Left hindlimb (tissue), 1 donor: ENCODE measurements at regions not wholly inside any gene's neighbourhood (a gene's known extent, or its start where the extent isn't known, plus 50 kb on each side); places are given as distances from the start of the nearest gene placed in this dataset.
"Not testable (repeated sequence)": the region's sequence is repeated elsewhere in the genome, so short reads cannot be mapped to it uniquely, and the experiment has no call there.

Experiments
- DNase-seq: peaks from one replicate; pipeline ENCODE4 v3.0.0-alpha.2; 2018

DNA sequence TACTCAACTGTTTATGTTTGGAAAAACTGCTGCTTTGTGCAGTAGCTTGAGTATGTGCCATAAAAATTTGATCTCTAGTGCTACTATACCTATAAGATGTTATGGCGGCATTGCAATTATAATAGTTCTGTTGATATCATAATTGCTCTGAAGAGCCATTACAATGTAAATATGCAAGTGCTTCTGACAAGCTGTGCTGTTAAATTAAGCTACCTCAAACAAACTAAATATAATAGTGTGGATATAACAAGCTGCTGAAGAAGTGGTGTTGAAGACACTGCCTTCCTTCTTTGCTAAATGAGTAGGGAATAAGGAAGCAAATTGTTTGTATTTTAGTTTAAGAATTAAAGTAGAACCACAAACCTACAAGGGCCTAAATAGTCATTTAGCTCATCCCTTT is 301.0 kb upstream of the MIS18BP1 start:
- no peak for DNase-seq

DNA sequence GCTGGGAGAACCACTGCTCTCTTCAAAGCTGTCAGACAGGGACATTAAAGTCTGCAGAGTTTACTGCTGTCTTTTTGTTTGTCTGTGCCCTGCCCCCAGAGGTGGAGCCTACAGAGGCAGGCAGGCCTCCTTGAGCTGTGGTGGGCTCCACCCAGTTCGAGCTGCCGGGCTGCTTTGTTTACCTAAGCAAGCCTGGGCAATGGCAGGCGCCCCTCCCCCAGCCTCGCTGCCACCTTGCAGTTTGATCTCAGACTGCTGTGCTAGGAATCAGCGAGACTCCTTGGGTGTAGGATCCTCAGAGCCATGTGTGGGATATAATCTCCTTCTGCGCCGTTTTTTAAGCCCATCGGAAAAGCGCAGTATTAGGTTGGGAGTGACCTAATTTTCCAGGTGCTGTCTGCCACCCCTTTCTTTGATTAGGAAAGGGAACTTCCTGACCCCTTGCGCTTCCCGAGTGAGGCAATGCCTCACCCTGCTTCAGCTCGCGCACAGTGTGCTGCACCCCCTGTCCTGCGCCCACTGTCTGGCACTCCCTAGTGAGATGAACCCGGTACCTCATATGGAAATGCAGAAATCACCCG is 298.3 kb upstream of the MIS18BP1 start:
- DNase-seq, result not testable (repeated sequence)

DNA sequence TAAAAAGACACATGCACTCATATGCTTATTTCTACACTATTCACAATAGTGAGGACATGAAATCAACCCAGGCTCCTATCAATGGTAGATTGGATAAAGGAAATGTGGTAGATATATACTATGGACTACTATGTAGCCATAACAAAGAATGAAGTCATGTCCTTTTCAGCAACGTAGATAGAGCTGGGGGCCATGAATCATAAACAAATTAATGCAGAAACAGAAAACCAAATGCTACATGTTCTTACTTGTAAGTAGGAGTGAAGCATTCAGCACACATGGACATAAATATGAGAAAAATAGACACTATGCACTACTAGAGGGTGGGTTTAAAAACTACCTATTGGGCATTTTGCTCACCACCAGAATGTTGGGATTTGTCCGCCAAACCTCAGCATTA is 278.0 kb upstream of the MIS18BP1 start:
- DNase-seq, result no peak

DNA sequence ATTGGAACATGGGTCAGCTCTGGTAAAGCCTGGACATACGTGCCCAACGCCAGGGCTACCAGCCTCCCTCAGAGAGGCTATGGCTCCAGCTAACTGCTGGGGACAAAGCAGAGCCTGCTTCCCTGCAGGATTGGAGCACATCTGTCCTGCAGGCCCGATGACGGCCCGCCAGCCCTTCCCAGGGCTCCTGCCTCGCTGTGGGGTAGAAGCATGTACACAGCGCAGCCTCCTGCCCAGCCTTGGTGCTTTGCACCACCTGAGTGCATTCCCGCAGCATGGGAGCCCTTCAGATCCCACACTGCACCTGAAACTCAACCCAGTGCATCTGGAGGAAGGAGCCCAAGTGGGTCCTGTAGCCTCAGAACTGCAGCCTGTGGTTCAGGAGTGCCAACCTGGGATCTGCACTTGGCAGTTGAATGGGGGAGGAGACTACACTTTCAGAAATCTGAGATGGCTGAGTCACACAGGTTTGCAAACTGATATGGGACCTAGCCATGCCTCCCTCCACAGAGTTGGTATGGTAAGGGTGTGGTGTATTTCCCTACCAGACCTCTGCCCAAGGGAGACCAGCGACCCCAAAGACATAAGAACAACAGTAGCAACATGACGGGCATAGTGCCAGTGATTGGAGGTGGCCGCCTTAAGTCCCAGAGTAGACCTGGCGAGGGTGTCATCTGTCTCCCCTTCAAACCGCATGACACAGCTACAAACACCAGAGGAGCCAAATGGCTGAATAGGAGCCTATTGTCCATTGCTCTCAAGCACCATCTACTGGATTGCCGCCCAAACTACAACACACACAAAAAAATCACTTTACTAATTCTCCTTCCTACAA is 273.9 kb upstream of the MIS18BP1 start:
- no peak for DNase-seq

DNA sequence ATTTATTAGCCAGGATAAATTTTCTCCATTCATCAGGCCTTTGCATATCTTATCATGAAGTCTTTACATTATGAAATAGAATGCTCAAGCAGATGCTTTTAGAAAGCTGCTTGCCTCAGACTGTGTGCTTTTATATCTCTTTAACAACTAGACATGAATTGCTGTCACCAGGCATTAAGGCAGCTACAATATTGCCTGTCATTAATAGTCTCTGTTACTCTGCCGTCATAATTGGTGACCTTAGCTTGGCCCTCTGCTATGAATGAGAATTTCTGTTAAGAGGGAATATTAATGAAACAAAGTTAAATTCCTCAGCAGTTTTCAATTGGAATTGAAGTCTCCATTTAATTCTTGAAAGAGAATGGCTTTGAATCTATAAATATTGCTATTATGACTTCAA is 266.8 kb upstream of the MIS18BP1 start:
- DNase-seq, result no peak

DNA sequence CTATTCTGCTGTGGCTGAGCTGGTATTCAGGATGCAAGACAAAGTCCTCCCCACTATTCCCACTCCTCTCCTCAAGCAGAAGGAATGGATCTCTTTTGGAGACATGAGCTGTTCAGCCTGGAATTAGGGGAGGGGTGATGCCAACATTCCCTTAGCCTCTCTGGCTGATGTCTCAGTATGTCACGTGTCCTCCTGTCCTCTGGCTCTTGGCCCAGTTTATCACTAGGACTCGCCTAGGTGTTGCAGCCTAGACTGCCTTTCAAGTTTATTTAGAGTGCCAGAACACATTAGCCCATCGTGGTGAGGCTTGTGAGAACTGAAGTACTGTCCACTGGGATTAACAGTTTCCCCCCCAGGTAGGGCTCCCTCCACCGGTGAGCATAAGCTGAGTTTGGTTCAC is 239.9 kb upstream of the MIS18BP1 start:
- DNase-seq, result no peak

DNA sequence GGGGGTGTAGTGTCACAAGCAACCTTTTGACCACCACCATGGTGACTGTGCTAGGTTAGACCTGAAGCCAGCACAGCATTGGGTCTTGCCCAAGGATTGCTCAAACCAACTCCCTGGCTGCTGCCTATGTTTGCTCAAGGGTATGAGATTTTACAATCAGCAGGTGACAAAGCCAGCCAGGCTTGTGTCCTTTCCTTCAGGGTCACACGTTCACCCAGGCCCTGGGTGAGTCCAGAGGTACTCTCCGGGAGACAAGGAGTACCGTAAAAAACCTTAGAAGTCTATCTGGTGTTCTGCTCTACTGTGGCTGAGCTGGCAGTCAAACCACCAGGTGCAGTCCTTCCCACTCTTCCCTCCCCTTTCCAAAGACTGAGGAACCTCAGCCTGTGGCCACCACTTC is 238.9 kb upstream of the MIS18BP1 start:
- no peak for DNase-seq

DNA sequence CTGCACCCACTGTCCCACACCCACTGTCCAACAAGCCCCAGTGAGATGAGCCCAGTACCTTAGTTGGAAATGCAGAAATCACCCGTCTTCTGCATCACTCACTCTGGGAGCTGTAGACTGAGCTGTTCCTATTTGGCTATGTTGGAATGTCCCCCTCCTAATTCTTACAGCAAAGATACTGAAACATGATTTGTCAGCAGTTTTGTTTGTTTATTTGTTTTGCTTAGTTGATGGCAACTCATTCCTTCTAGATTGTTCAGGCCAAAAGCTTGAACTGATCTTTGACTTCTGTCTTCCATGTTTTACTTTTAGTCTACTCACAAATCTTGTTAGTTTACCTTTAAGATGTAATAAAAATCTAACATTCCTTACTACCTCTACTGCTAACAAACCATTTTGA is 233.6 kb upstream of the MIS18BP1 start:
- DNase-seq, result no peak

DNA sequence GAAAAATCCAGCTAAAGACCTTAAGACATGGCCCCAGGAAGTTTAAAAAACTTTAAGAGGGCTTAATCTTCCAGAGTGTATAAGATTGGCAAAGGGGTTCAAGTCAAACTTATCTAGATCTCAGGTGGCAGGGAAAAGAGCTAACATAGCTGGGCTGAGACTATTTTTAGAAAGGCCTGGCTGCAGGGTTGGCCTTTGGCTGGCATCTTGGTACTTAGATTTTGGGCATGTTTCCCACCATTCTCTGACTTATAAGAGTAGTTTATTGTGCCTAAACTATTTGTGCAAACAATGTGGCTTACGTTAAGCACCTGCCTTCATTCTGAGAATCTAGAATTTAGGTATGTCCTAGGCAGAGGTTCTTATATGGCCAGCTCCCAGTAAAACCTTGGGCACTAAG is 214.0 kb upstream of the MIS18BP1 start:
- no peak for DNase-seq

DNA sequence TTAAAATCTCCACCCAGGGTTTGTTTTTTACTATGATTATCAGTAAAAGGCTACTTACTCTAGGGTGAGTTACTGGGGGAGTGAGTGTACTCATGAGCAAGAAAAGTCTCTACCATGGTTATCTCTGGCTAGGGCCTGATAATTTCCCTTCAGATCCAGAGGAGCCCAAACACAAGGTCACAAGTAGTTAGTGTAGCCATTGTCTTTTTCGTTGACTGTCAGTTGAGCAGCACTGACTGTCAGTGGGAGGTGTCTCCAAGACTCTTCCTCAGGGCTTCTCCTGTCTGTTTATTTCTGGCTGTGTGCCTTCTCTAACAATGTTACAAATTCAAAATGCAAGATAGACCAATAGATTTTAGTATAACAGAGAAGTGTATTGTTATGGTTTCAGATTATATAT is 181.2 kb upstream of the MIS18BP1 start:
- no peak for DNase-seq

DNA sequence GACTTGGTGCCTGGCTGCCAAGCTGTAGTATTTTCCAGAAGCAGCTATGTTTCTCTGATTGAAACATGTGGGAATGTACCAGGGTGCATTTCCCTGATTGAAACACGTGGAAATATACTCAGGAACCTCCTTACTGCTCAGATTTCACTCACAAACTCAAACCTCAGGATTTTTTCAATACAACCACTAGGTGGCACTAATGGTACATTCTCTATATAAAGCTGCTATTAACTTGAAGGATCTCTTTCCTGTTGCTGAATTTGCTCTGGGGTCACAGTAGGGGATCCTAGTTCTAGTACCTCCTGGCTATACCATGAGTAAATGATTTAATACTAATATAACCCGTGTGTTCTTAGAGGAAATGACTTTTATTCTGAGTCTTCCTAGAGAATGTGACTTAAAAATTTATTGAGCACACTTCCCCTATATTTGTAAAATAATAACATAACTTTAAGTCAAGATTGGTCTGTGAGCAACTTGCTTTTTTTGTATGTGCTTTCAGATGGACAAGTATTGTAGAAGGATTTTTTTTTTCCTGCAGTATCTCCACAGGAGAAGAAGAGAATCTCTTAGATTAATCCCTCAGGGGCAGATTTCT is 173.8 kb upstream of the MIS18BP1 start:
- no peak for DNase-seq

DNA sequence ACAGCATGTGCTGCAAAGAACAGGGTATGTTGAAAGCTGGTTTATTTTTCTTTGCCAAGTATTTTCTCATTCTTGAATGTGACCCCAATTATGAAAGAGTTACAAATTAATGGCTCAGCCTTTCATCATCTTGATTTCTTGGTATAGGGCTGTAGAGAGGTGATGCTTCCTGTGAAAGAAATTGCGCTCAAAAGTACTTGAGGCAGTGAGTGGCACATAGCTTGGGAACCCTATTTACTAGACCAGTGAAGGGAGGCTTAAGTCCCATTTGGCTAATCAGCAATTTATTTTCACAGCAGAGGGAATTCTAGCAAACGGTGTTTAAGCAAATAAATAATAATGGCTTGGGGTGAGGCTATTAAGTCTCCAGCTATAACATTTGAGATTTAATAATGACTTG is 153.9 kb upstream of the MIS18BP1 start:
- no peak for DNase-seq

DNA sequence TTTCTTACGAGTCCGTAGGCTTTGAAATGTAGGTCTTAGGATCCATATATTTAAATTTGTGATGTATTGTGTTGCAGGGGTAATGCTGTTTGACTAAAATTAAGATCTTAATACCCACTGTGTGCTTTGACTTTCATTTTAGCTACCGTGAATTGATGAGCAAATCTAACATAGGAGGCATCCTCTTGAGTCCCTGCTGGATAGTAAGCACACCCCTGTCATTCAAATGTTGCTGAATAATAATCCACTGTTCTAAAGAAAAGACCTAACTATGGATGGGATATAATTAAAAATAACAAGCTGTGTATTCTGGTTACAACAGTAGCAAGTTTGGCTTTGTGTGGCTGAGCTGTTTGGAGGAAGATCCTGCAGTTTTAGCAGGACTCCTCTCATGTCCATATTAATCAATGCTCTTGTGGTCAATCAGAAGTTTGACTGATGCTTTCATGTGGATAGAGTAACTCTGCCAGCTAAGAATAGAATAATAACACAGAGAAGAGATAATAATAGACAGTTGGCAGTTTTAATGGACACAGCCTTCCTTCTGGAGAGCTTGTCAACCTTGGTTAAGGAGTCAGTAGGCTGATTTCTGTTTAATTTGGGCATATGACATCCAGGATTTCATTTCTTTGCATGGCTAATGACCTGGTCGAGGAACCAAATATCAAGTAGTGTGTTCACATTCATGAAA is 148.1 kb upstream of the MIS18BP1 start:
- no peak for DNase-seq

DNA sequence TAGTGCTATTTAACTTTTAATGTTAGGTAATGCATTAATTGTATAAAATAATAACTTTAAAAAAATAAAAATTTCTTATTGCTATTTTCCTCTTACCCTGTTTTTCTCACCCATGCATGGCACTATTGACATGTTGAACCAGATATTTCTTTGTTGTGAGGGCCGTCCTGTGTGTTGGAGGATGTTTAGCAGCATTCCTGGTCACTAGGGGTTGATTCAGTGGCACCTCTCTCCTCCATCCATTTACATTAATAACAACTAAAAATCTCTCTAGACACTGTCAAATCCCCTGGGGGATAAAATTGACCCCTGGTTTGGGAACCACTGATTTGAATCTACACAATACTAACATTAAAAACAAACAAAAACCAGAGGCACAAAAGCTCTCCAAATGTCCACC is 147.5 kb upstream of the MIS18BP1 start:
- no peak for DNase-seq

DNA sequence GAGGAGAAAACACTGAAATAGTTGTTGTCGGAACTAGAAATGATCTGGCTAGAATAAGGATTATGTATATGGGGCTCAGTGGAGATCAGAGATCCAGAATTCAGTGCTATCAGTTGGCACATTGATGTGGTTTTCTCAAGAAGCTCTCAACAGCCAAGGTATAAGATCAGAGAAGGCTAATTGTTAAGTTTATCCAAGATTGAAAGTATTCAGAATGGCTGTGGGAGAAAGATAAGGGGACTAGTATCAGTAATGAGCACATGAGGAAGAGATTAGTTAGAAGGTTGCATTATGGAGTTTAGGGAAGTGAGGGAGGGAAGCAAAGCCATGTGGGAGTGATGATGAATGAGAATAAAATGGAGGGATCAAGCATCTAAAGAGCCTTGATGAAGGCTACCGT is 128.1 kb upstream of the MIS18BP1 start:
- no peak for DNase-seq

DNA sequence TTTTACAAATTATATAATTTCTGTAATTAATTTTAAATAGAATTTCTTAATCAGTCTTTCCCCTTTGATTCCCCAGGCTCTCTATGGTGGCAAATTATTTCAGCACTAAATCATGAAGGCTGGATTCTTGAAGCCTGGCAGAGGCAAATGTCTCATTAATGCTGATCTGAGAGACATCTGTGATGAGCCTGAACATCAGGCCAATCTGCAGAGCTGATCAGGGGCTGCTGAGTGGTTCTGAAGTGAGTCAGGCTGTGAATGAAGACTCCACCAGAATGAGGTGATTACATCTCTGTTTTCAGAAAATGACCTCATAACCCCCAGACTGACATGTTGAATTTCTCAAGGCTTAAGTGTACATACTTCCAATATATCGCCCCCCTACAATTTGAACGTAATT is 124.2 kb upstream of the MIS18BP1 start:
- no peak for DNase-seq

DNA sequence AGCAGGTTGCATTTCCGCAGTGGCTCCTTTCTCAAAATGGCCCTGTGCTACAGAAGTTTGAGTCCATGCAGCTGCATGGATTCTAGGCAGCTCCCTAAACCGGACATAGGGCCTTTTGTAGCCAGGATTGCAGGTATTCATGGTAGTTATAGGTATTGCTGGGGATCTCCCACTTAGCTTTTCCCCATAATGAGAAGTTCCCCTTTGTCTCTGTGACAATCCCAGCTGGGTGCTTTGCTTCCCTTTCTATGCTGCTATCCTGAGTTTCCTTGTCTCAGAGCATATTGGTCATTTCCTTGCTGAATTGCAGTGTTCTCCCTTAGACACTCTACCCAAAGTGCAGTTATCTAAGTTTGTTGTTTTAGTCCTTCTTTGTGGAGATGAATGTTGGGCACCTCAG is 120.9 kb upstream of the MIS18BP1 start:
- DNase-seq, result no peak

DNA sequence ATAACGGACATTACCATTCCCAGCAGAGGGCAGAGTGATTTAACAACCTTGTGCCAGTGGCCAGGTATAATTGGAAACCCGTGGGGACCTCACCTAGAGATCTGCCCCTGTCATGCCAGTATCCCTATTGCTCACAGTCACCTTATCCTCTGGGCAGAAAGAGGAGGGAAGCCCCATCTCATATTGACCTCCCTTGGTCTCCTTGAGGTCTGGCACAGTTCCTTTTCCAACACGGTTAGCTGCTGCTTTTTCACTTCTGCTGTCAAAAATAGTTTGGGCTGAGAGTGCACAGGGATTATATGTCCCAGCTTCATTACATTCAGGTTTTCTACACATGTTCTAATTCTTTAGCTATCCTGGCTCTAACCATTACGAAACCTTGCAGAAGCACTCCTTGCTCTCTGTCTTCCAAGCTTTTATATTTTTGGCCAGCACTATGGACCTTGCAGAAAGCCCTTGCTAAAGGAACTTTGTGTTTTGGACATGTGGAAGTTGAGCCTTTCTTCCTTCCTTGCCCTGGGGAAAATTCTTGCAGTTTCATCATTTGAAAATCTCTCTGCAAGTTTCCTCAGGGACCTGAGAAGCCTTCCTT is 111.7 kb upstream of the MIS18BP1 start:
- DNase-seq, result no peak

DNA sequence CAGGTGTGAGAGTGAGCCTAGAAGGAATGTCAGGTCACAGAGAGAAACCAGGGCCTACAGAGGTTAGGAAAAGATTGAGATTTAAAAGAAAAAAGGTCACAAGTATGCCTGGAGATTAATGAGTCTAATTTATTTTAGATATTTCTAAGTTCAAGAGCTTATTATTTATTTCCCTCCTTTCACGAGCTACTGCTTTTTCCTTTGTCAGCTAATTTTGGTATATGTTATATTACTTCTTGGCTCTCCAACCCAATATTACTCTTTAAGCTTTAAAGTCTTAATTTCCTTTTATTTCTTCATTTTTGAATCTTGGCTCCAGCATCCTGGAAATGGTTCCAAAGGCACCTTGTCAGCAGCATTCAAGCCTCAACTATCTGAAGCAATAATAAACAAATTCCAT is 109.5 kb upstream of the MIS18BP1 start:
- no peak for DNase-seq

DNA sequence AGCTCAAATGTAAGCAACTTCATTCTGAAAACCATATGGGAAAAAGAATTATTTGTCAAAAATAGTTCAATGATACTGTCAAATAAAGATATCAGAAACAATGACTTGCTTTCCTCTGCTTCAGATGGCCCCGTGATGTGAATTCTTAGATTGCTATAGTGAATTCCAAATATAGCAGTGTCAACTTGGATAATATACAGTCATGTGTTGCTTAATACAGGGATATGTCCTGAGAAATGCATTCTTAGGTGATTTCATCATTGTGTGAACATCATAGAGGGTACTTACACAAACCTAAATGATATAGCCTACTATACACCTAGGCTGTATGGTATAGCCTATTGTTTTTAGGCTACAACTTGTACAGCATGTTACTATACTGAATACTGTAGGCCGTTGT is 108.7 kb upstream of the MIS18BP1 start:
- DNase-seq, result no peak

DNA sequence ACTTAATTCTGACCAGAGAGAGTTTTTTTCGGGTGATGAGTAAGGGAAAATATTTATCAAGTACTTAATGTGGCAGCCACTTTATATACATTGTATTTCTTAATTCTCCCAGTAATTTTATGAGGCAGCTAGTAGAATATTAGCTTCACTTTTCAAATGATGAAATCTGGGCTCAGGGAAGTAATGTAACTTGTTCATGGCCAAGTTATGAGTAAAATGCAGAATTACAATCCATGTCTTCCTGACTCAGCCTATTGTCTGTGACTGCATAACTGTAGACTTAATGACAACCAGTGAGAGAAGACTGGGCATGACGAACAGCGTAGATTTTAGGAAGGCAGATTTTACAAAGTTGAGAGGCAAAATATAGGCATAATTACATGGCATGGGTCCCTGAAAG is 106.7 kb upstream of the MIS18BP1 start:
- DNase-seq, result no peak

DNA sequence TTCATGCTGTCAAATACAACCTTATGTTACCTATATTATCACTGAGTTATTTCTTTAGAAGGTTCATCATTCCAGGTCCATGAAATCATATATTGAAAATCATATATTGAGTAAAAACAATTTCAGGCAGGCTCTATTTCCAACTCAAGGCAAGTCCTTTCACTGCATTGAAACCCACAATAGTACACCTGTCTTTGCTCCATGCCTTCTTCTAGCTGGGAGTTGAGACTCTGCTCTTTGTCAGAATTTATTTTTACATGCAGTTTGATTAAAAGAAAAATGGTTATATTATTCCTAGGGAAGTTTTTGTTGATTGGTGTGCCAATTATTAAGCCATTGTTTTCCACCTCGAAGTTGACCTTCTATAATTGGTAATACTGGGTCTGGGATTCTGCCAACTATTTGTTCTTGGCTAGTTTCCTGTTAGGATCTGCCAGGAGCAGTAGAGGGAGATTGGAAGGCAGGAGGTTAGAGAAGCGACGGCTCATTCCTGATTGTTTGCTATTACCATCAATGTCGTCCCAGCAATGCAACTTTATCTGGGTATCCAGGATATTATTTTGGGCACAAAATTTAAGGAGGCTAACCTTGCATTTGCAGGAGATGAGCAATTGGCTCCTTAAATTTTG is 79.5 kb upstream of the MIS18BP1 start:
- DNase-seq, result no peak
